ENCODE measurements at regions not wholly inside any gene's neighbourhood (a gene's known extent, or its start where the extent isn't known, plus 50 kb on each side); places are given as distances from the start of the nearest gene placed in this dataset.

DNA sequence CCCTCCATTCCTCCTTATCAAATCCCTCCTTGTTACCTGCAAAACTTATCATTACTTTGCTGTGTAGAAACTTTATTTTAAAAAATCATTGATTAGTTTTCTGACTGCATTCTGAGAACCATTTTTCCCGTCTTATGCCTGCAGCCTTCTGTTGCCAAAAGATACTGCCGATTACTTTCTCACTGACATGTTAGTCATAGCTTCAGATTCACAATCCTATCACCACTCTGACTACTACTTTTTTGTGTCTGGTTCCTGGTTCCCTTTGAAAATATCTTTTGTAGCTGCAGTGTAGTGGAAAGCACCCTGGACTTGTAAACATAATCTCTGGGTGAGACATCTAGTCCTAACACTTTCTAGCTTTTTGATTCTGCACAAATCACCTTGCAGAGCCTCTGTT lies 71.7 kb downstream of the NR2F1 start:
- Histone ChIP-seq H3K9ac (ENCODE audit: control insufficient read depth, insufficient read depth, low read length) (no peak overlapping the region), H3K36me3 (ENCODE audit: control insufficient read depth in 2 of 2, insufficient read depth in 2 of 2, low read length in 1 of 2) (no peaks in the 10 kb centered on the region), H2AFZ (ENCODE audit: control insufficient read depth, low read depth, low read length) (no peak overlapping the region), H3K9me3 (replicated peaks; ENCODE audit: control insufficient read depth, insufficient read depth, low read length) (no peaks in the 10 kb centered on the region; the same call in 1 of the 3 replicates), H3K27me3 (replicated peaks in 1 of 2; ENCODE audit: control insufficient read depth in 2 of 2, insufficient read depth in 2 of 2, low read length in 1 of 2) (no peaks in the 10 kb centered on the region), H3K4me2 (ENCODE audit: control insufficient read depth, insufficient read depth) (no peak overlapping the region), H3K27ac (ENCODE audit: control insufficient read depth, insufficient read depth) (no peak overlapping the region), H4K20me1 (ENCODE audit: control insufficient read depth, insufficient read depth) (no peaks in the 10 kb centered on the region), H3K4me1 (ENCODE audit: control insufficient read depth, insufficient read depth, low read length) (no peaks in the 10 kb centered on the region), H3K79me2 (ENCODE audit: control insufficient read depth, insufficient read depth, low read length) (no peaks in the 10 kb centered on the region), H3K4me3 (no peak overlapping the region)
- ChIA-PET POLR2A (no interaction called here), RAD21 (ENCODE audit: unreplicated experiment) (no interaction called here), CTCF (interaction anchor here (0.9 kb wide), 1 partner anchor 121 kb away, joined by 3 read pairs; no protein-coding TSS in a partner anchor), SMC1A (ENCODE audit: uncharacterized antibody, unreplicated experiment) (no interaction called here)
- 96% methylated on average over 2 of the region's 2 CpGs for WGBS (ENCODE audit: insufficient coverage, insufficient replicate concordance, low lambda C conversion rate, missing lambda C conversion rate)
- no peak for DNase-seq (ENCODE audit: low read depth, low spot score)
- intact Hi-C loops (cut with micrococcal nuclease; ENCODE audit: unreplicated experiment), result no loop called here
- TF ChIP-seq NFIC (IDR thresholded peaks at IDR 0.05; ENCODE audit: low read depth, low read length), result no peak
- TF ChIP-seq, protein P1, sequence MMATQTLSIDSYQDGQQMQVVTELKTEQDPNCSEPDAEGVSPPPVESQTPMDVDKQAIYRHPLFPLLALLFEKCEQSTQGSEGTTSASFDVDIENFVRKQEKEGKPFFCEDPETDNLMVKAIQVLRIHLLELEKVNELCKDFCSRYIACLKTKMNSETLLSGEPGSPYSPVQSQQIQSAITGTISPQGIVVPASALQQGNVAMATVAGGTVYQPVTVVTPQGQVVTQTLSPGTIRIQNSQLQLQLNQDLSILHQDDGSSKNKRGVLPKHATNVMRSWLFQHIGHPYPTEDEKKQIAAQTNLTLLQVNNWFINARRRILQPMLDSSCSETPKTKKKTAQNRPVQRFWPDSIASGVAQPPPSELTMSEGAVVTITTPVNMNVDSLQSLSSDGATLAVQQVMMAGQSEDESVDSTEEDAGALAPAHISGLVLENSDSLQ (IDR thresholded peaks at IDR 0.05), result no peak
- no peak for TF ChIP-seq ETV6 (conservative IDR thresholded peaks at IDR 0.05 in 1 of 2, IDR thresholded peaks at IDR 0.05 in 1 of 2; ENCODE audit: borderline replicate concordance in 1 of 2, low read depth in 1 of 2)
- TF ChIP-seq, protein P2, sequence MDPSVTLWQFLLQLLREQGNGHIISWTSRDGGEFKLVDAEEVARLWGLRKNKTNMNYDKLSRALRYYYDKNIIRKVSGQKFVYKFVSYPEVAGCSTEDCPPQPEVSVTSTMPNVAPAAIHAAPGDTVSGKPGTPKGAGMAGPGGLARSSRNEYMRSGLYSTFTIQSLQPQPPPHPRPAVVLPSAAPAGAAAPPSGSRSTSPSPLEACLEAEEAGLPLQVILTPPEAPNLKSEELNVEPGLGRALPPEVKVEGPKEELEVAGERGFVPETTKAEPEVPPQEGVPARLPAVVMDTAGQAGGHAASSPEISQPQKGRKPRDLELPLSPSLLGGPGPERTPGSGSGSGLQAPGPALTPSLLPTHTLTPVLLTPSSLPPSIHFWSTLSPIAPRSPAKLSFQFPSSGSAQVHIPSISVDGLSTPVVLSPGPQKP (IDR thresholded peaks at IDR 0.05; ENCODE audit: low read depth, low read length), result no peak
- TF ChIP-seq JUND (IDR thresholded peaks at IDR 0.05; ENCODE audit: low read depth, low read length), result no peak
- TF ChIP-seq SUPT20H (IDR thresholded peaks at IDR 0.05; ENCODE audit: borderline replicate concordance, control insufficient read depth, low read depth, low read length), result no peak
- TF ChIP-seq, protein P3, sequence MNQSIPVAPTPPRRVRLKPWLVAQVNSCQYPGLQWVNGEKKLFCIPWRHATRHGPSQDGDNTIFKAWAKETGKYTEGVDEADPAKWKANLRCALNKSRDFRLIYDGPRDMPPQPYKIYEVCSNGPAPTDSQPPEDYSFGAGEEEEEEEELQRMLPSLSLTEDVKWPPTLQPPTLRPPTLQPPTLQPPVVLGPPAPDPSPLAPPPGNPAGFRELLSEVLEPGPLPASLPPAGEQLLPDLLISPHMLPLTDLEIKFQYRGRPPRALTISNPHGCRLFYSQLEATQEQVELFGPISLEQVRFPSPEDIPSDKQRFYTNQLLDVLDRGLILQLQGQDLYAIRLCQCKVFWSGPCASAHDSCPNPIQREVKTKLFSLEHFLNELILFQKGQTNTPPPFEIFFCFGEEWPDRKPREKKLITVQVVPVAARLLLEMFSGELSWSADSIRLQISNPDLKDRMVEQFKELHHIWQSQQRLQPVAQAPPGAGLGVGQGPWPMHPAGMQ (IDR thresholded peaks at IDR 0.05; ENCODE audit: borderline replicate concordance), result no peak
- no peak for TF ChIP-seq MEF2A (IDR thresholded peaks at IDR 0.05; ENCODE audit: insufficient read depth, low read depth, low read length)
- TF ChIP-seq, protein P4, sequence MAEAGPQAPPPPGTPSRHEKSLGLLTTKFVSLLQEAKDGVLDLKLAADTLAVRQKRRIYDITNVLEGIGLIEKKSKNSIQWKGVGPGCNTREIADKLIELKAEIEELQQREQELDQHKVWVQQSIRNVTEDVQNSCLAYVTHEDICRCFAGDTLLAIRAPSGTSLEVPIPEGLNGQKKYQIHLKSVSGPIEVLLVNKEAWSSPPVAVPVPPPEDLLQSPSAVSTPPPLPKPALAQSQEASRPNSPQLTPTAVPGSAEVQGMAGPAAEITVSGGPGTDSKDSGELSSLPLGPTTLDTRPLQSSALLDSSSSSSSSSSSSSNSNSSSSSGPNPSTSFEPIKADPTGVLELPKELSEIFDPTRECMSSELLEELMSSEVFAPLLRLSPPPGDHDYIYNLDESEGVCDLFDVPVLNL (IDR thresholded peaks at IDR 0.05; ENCODE audit: low read depth, low read length), result no peak
- no peak for TF ChIP-seq RUNX3 (IDR thresholded peaks at IDR 0.05; ENCODE audit: low read length)
- TF ChIP-seq, protein P5, sequence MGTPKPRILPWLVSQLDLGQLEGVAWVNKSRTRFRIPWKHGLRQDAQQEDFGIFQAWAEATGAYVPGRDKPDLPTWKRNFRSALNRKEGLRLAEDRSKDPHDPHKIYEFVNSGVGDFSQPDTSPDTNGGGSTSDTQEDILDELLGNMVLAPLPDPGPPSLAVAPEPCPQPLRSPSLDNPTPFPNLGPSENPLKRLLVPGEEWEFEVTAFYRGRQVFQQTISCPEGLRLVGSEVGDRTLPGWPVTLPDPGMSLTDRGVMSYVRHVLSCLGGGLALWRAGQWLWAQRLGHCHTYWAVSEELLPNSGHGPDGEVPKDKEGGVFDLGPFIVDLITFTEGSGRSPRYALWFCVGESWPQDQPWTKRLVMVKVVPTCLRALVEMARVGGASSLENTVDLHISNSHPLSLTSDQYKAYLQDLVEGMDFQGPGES (IDR thresholded peaks at IDR 0.05), result no peak
- TF ChIP-seq, protein P6, sequence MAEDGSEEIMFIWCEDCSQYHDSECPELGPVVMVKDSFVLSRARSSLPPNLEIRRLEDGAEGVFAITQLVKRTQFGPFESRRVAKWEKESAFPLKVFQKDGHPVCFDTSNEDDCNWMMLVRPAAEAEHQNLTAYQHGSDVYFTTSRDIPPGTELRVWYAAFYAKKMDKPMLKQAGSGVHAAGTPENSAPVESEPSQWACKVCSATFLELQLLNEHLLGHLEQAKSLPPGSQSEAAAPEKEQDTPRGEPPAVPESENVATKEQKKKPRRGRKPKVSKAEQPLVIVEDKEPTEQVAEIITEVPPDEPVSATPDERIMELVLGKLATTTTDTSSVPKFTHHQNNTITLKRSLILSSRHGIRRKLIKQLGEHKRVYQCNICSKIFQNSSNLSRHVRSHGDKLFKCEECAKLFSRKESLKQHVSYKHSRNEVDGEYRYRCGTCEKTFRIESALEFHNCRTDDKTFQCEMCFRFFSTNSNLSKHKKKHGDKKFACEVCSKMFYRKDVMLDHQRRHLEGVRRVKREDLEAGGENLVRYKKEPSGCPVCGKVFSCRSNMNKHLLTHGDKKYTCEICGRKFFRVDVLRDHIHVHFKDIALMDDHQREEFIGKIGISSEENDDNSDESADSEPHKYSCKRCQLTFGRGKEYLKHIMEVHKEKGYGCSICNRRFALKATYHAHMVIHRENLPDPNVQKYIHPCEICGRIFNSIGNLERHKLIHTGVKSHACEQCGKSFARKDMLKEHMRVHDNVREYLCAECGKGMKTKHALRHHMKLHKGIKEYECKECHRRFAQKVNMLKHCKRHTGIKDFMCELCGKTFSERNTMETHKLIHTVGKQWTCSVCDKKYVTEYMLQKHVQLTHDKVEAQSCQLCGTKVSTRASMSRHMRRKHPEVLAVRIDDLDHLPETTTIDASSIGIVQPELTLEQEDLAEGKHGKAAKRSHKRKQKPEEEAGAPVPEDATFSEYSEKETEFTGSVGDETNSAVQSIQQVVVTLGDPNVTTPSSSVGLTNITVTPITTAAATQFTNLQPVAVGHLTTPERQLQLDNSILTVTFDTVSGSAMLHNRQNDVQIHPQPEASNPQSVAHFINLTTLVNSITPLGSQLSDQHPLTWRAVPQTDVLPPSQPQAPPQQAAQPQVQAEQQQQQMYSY (CRISPR knock-in tag; IDR thresholded peaks at IDR 0.05), result no peak
- no peak for ATAC-seq
- BruUV-seq (replicated peaks), result no TSS peak
- in situ Hi-C loops (cut with MboI), result no loop called here
- no peak for FAIRE-seq

Measured in GM12878 (cell line).